ENCODE measurements at regions not wholly inside any gene's neighbourhood (a gene's known extent, or its start where the extent isn't known, plus 50 kb on each side); places are given as distances from the start of the nearest gene placed in this dataset.

DNA sequence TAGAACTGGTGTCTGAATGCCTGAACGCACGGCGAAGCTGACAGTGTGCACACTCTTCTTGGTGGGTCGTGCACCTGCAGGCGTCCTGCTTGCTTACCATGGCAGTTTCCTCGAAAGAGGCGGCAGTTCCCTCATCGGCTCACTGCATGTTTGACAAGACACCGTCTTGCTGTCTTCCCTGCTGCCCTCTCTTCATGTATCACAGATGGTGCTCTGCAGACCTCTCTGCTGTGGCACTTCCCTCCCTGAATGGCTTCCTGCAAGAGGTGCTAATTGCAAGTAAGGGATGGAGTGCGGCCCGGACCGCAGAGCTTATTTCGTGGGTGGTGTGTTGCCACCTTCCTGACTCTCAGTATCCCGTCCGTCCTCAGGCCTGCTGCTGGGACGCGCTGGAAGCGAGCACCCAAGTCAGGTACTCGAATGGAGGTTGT is 156.7 kb upstream of the RTL1 start:
- Histone ChIP-seq H3K4me1 (ENCODE audit: low read depth, poor library complexity, severe bottlenecking) (no peaks in the 10 kb centered on the region), H3K4me3 (IDR thresholded peaks at IDR 0.05; ENCODE audit: insufficient read depth, low read depth, low read length) (no peak overlapping the region), H3K4me2 (no peak overlapping the region), H4K20me1 (ENCODE audit: insufficient read depth) (no peaks in the 10 kb centered on the region), H3K36me3 (ENCODE audit: insufficient read depth) (no peaks in the 10 kb centered on the region), H3K27me3 (ENCODE audit: insufficient read depth, low read depth) (peaks cover 4% of the 10 kb centered on the region), H3K9ac (no peak overlapping the region), H3K27ac (no peak overlapping the region), H3K79me2 (ENCODE audit: insufficient read depth, low read depth) (no peaks in the 10 kb centered on the region), H2AFZ (ENCODE audit: low read depth) (no peak overlapping the region)
- TF ChIP-seq CTCF (conservative IDR thresholded peaks at IDR 0.05; ENCODE audit: low read depth, low read length): no peak

DNA sequence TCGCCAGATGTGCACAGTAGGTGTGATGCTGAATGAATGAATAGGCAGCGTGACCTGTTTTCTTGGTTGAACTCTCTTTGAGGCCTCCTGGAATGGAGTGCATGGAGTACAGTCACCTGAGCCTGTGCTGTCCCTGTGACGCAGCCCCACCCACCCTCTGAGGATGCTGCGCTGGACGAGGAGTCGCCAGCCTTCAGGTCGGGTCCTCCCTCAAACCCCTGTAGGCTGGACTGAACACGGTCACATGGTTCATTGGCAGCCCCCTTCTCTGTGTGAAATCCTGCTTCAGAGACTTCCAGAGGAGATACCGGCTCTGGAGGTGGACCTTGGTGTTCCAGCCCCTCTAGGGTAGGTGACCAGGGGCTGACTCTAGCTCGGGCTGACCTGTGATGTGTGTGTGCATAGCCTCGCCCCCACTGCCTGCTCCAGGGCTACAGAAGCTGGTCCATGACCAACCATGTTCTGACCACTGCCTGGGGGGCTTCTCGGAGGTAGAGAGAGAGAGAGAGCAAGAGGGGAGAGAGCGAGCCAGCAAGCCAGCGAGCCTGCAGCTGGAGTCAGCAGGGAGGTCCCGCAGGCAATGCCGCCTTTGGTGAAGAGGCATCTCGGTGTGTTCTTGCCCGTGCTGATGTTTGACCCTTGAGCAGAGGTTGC is 158.0 kb upstream of the RTL1 start:
- Histone ChIP-seq H3K27me3 (ENCODE audit: insufficient read depth, low read depth) (peaks cover 4% of the 10 kb centered on the region), H3K4me3 (IDR thresholded peaks at IDR 0.05; ENCODE audit: insufficient read depth, low read depth, low read length) (no peak overlapping the region), H3K36me3 (ENCODE audit: insufficient read depth) (no peaks in the 10 kb centered on the region), H3K4me1 (ENCODE audit: low read depth, poor library complexity, severe bottlenecking) (no peaks in the 10 kb centered on the region), H3K9ac (no peak overlapping the region), H3K4me2 (no peak overlapping the region), H2AFZ (ENCODE audit: low read depth) (no peak overlapping the region), H3K27ac (no peak overlapping the region), H3K79me2 (ENCODE audit: insufficient read depth, low read depth) (no peaks in the 10 kb centered on the region), H4K20me1 (ENCODE audit: insufficient read depth) (no peaks in the 10 kb centered on the region)
- TF ChIP-seq CTCF (conservative IDR thresholded peaks at IDR 0.05; ENCODE audit: low read depth, low read length): no peak

GRCh38 chr14:101062065-101062450 is 158.5 kb upstream of the RTL1 start:
- Histone ChIP-seq H3K27ac (no peak overlapping the region), H3K4me3 (IDR thresholded peaks at IDR 0.05; ENCODE audit: insufficient read depth, low read depth, low read length) (no peak overlapping the region), H3K9ac (no peak overlapping the region), H3K27me3 (ENCODE audit: insufficient read depth, low read depth) (peaks cover 4% of the 10 kb centered on the region), H3K36me3 (ENCODE audit: insufficient read depth) (no peaks in the 10 kb centered on the region), H3K4me2 (no peak overlapping the region), H3K4me1 (ENCODE audit: low read depth, poor library complexity, severe bottlenecking) (no peaks in the 10 kb centered on the region), H3K79me2 (ENCODE audit: insufficient read depth, low read depth) (no peaks in the 10 kb centered on the region), H2AFZ (ENCODE audit: low read depth) (no peak overlapping the region), H4K20me1 (ENCODE audit: insufficient read depth) (no peaks in the 10 kb centered on the region)
- no peak for TF ChIP-seq CTCF (conservative IDR thresholded peaks at IDR 0.05; ENCODE audit: low read depth, low read length)

- no peak overlapping the region for H3K27ac ChIP-seq
- no peaks in the 10 kb centered on the region for H3K79me2 ChIP-seq (ENCODE audit: insufficient read depth, low read depth)
- H4K20me1 ChIP-seq (ENCODE audit: insufficient read depth): no peaks in the 10 kb centered on the region
- no peak overlapping the region for H2AFZ ChIP-seq (ENCODE audit: low read depth)
- no peak overlapping the region for H3K4me2 ChIP-seq
- no peak overlapping the region for H3K4me3 ChIP-seq (IDR thresholded peaks at IDR 0.05; ENCODE audit: insufficient read depth, low read depth, low read length)
- H3K4me1 ChIP-seq (ENCODE audit: low read depth, poor library complexity, severe bottlenecking): no peaks in the 10 kb centered on the region
- TF ChIP-seq CTCF (conservative IDR thresholded peaks at IDR 0.05; ENCODE audit: low read depth, low read length): no peak
- H3K9ac ChIP-seq: no peak overlapping the region
- peaks cover 4% of the 10 kb centered on the region for H3K27me3 ChIP-seq (ENCODE audit: insufficient read depth, low read depth)
- H3K36me3 ChIP-seq (ENCODE audit: insufficient read depth): no peaks in the 10 kb centered on the region
Observed at GRCh38 chr14:101062601-101063000, 159.1 kb upstream of the RTL1 start.
